Esophagus muscularis mucosa (tissue), 4 donors: ENCODE measurements at regions not wholly inside any gene's neighbourhood (a gene's known extent, or its start where the extent isn't known, plus 50 kb on each side); places are given as distances from the start of the nearest gene placed in this dataset.

Source experiments
- DNase-seq: peaks from one replicate; pipeline ENCODE4 v3.0.0-alpha.2; 2017; ENCODE audit errors: extremely low spot score
- H3K27ac ChIP-seq, 4 donors: fragments of 200-600 bp; sonication (generic); replicated peaks in 1 of 4; 1 replicate in 3 of 4; 2 replicates in 1 of 4; pipeline ENCODE4 v1.5.1; 2016 to 2019; ENCODE audit warnings: mild to moderate bottlenecking in 1 of 4
- H3K27me3 ChIP-seq, 4 donors: fragments of 200-600 bp; sonication (generic); one replicate each; pipeline versions ENCODE4 v1.5.1 to v1.6.0; 2016 to 2019
- H3K36me3 ChIP-seq, 4 donors: fragments of 200-600 bp; sonication (generic); one replicate each; pipeline ENCODE4 v1.5.1; 2016 to 2019
- H3K4me1 ChIP-seq, 4 donors: fragments of 200-600 bp; sonication (generic); one replicate each; pipeline ENCODE4 v1.5.1; 2016 to 2019
- H3K4me3 ChIP-seq, 4 donors: fragments of 200-600 bp; sonication (generic); 1 replicate in 2 of 4; 2 replicates in 2 of 4; pipeline ENCODE4 v1.5.1; 2016 to 2019; ENCODE audit warnings: mild to moderate bottlenecking in 4 of 4, moderate library complexity in 1 of 4
- H3K9me3 ChIP-seq, 4 donors: fragments of 200-600 bp; sonication (generic); 1 replicate in 3 of 4; 2 replicates in 1 of 4; pipeline ENCODE4 v1.5.1; 2016 to 2019
- CTCF ChIP-seq, 3 experiments: fragments of 200-600 bp in 2 of 3; fragments of 450-650 bp in 1 of 3; sonication (generic) in 2 of 3; IDR thresholded peaks; one replicate each; pipeline ENCODE4 v1.5.1; 2017 to 2019; ENCODE audit warnings: antibody characterized with exemption in 3 of 3, mild to moderate bottlenecking in 2 of 3, moderate library complexity in 1 of 3
- EP300 ChIP-seq: sonication (generic); formaldehyde crosslinking; IDR thresholded peaks from one replicate; pipeline ENCODE4 v1.6.1; 2017; ENCODE audit warnings: antibody characterized with exemption
- POLR2A ChIP-seq: fragments of 450-650 bp; IDR thresholded peaks from one replicate; pipeline ENCODE4 v1.6.1; 2017; ENCODE audit warnings: antibody characterized with exemption, moderate library complexity, mild to moderate bottlenecking, low read depth
- POLR2AphosphoS5 ChIP-seq, 2 donors: sonication (generic); formaldehyde crosslinking; IDR thresholded peaks; one replicate each; pipeline ENCODE4 v1.6.1; 2017; ENCODE audit warnings: antibody characterized with exemption in 2 of 2
- WGBS: methylation state at CpG from one replicate; pipeline ENCODE4 v1.1.5; 2018; 5-methylcytosine and 5-hydroxymethylcytosine counted together
- intact Hi-C: fragments of 100-400 bp; cut with DNase I; formaldehyde crosslinking; loops from one replicate; pipeline ENCODE4 v1.15.1; 2023

DNA sequence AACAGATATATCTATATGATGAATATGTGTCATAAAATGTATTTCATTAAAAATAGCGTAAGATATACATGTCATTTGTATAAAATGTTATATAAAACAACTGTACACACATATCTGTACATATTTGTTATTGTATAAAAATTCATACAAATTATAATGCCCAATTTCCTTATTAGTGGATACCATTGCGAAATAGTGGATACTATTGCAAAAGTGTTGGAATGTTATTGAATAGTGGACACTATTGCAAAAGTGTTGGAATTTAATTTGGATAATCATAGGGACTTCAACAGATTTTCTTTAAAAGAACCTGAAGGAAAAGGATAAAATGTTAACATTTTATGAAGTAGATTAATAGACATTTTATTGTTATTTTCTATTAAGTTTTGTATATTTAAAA is 487.4 kb downstream of the HAO1 start:
- DNase-seq: no peak
- H3K4me1 ChIP-seq: no peaks in the 10 kb centered on the region
- intact Hi-C loops: no loop called here
- H3K36me3 ChIP-seq: no peaks in the 10 kb centered on the region
- H3K27me3 ChIP-seq: no peaks in the 10 kb centered on the region
- WGBS: 91% methylated on average over 2 of the region's 2 CpGs
- no peak overlapping the region for H3K4me3 ChIP-seq
- TF ChIP-seq EP300 (no peak), POLR2A (no peak), POLR2AphosphoS5 (IDR thresholded peaks at IDR 0.05) (no peak)
- no peaks in the 10 kb centered on the region for H3K9me3 ChIP-seq
- no peak overlapping the region for H3K27ac ChIP-seq

DNA sequence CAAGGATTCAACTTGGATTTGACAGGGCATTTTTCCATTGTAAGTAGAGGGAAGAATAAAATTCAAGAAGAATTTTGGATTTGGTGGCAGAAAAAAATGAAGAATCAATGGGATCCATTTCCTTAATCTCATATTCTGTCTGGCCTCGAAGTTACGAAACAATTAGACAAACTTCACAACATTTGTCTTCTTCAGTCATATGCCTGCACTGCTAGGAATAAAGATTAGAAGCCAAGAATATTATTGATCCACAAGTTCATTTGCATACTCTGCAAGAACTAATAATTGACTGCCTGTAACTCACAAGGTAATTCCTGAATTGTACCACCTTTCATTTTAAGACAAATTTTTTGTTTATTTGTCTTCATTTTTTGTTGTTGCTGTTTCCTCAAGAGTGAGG is 486.2 kb downstream of the HAO1 start:
- Histone ChIP-seq H3K4me3 (no peak overlapping the region), H3K27me3 (no peaks in the 10 kb centered on the region), H3K4me1 (no peaks in the 10 kb centered on the region), H3K9me3 (no peaks in the 10 kb centered on the region), H3K36me3 (no peaks in the 10 kb centered on the region), H3K27ac (no peak overlapping the region)
- TF ChIP-seq CTCF (IDR thresholded peaks at IDR 0.05): no peak
- no peak for TF ChIP-seq POLR2A
- no peak for TF ChIP-seq EP300
- TF ChIP-seq POLR2AphosphoS5 (IDR thresholded peaks at IDR 0.05): no peak
- no peak for DNase-seq
- whole genome bisulfite sequencing: 95% methylated on average over 2 of the region's 2 CpGs
- intact Hi-C loops: no loop called here

GRCh38 chr20:7458459-7458858 is 481.8 kb downstream of the HAO1 start:
- DNase-seq: no peak
- H3K36me3 ChIP-seq: no peaks in the 10 kb centered on the region
- no peak overlapping the region for H3K27ac ChIP-seq
- intact Hi-C loops: no loop called here
- H3K4me3 ChIP-seq: no peak overlapping the region
- no peak for TF ChIP-seq CTCF (IDR thresholded peaks at IDR 0.05)
- no peak for TF ChIP-seq EP300
- TF ChIP-seq POLR2AphosphoS5 (IDR thresholded peaks at IDR 0.05): no peak
- no peak for TF ChIP-seq POLR2A
- H3K4me1 ChIP-seq: no peaks in the 10 kb centered on the region
- H3K9me3 ChIP-seq: no peaks in the 10 kb centered on the region
- H3K27me3 ChIP-seq: no peaks in the 10 kb centered on the region
- WGBS: 85% methylated on average over 3 of the region's 3 CpGs

DNA sequence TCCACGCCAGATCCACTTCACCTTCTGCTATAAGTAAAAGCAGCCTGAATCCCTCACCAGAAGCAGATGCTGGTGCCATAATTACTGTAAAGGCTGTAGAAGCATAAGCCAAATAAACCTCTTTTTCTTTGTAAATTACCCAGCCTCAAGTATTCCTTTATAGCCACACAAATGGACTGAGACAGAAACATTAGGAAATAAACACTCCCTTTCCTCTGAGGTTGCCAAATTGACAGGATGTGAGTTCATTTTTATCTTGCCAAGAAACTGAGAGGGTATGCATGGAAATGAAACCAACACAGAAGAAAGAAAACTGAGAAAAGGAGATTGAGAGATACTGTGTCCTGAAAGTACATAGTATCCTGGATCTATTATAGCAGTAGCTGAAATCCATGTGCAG is 481.2 kb downstream of the HAO1 start:
- no peak for DNase-seq
- WGBS: 100% methylated on average over 1 of the region's 1 CpG
- Histone ChIP-seq H3K9me3 (no peaks in the 10 kb centered on the region), H3K4me3 (no peak overlapping the region), H3K27ac (no peak overlapping the region), H3K27me3 (no peaks in the 10 kb centered on the region), H3K36me3 (no peaks in the 10 kb centered on the region), H3K4me1 (no peaks in the 10 kb centered on the region)
- TF ChIP-seq CTCF (IDR thresholded peaks at IDR 0.05): no peak
- TF ChIP-seq POLR2AphosphoS5 (IDR thresholded peaks at IDR 0.05): no peak
- TF ChIP-seq POLR2A: no peak
- TF ChIP-seq EP300: no peak
- intact Hi-C loops: no loop called here

- H3K4me3 ChIP-seq: no peak overlapping the region
- H3K4me1 ChIP-seq: no peaks in the 10 kb centered on the region
- H3K27ac ChIP-seq: no peak overlapping the region
- 92% methylated on average over 1 of the region's 1 CpG for WGBS
- H3K9me3 ChIP-seq: no peaks in the 10 kb centered on the region
- H3K27me3 ChIP-seq: no peaks in the 10 kb centered on the region
- TF ChIP-seq POLR2A (no peak), CTCF (IDR thresholded peaks at IDR 0.05) (no peak), POLR2AphosphoS5 (IDR thresholded peaks at IDR 0.05) (no peak), EP300 (no peak)
- intact Hi-C loops: no loop called here
- no peaks in the 10 kb centered on the region for H3K36me3 ChIP-seq
- no peak for DNase-seq
Measured at GRCh38 chr20:7463290-7463689, 477.0 kb downstream of the HAO1 start.
